Thyroid gland (tissue), 4 donors: ENCODE measurements at regions not wholly inside any gene's neighbourhood (a gene's known extent, or its start where the extent isn't known, plus 50 kb on each side); places are given as distances from the start of the nearest gene placed in this dataset.

ENCODE experiments used
- CTCF ChIP-seq, 6 experiments: fragments of 200-600 bp in 3 of 6; fragments of 450-650 bp in 3 of 6; sonication (generic) in 3 of 6; IDR thresholded peaks; one replicate each; pipeline ENCODE4 v1.5.1; 2016 to 2019; ENCODE audit warnings: antibody characterized with exemption in 6 of 6, mild to moderate bottlenecking in 2 of 6, inconsistent platforms in 1 of 6, moderate library complexity in 1 of 6
- POLR2A ChIP-seq, 2 donors: fragments of 450-650 bp; IDR thresholded peaks; one replicate each; pipeline ENCODE4 v1.6.1; 2017; ENCODE audit warnings: antibody characterized with exemption in 2 of 2, mild to moderate bottlenecking in 2 of 2, moderate library complexity in 1 of 2

- TF ChIP-seq CTCF (IDR thresholded peaks at IDR 0.05) (no peak), POLR2A (IDR thresholded peaks at IDR 0.05) (no peak)
Observed at GRCh38 chr10:104510644-104511043, 130.4 kb upstream of the SORCS3 start.
